ENCODE measurements at regions not wholly inside any gene's neighbourhood (a gene's known extent, or its start where the extent isn't known, plus 50 kb on each side); places are given as distances from the start of the nearest gene placed in this dataset.

DNA sequence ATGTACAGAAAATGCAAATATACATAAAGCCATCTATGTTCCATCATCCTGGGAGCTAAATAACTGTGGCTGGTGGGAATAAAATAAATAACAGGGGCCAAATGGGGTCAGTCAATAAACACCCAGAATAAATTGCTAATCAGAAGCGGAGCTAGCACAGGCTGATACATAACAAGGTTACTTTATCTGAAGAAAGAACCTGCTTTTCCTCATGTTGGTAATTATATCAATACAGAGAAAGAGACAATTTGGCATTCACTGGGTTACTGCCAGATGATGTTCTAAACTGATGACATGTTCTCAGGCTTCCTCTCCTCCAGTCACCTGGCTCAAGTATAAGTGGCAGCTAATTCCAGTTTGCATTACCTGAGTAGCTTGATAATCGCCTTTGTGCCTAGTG, 144.9 kb upstream of the CD180 start:
- Histone ChIP-seq H3K27me3 (no peaks in the 10 kb centered on the region), H3K9me3 (peaks cover 0 to 16% (median 0%) of the 10 kb centered on the region in 11 donors), H3K27ac (no peak overlapping the region), H3K4me3 (no peak overlapping the region), H3K4me1 (no peaks in the 10 kb centered on the region), H3K36me3 (no peaks in the 10 kb centered on the region)
- intact Hi-C loops (cut with DNase I): no loop called here
- ATAC-seq (no peak), DNase-seq (no peak)
- TF ChIP-seq, protein P1, sequence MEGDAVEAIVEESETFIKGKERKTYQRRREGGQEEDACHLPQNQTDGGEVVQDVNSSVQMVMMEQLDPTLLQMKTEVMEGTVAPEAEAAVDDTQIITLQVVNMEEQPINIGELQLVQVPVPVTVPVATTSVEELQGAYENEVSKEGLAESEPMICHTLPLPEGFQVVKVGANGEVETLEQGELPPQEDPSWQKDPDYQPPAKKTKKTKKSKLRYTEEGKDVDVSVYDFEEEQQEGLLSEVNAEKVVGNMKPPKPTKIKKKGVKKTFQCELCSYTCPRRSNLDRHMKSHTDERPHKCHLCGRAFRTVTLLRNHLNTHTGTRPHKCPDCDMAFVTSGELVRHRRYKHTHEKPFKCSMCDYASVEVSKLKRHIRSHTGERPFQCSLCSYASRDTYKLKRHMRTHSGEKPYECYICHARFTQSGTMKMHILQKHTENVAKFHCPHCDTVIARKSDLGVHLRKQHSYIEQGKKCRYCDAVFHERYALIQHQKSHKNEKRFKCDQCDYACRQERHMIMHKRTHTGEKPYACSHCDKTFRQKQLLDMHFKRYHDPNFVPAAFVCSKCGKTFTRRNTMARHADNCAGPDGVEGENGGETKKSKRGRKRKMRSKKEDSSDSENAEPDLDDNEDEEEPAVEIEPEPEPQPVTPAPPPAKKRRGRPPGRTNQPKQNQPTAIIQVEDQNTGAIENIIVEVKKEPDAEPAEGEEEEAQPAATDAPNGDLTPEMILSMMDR (IDR thresholded peaks at IDR 0.05): no peak
- WGBS, 2 donors: 87 to 97% methylated on average over 2 of the region's 2 CpGs

DNA sequence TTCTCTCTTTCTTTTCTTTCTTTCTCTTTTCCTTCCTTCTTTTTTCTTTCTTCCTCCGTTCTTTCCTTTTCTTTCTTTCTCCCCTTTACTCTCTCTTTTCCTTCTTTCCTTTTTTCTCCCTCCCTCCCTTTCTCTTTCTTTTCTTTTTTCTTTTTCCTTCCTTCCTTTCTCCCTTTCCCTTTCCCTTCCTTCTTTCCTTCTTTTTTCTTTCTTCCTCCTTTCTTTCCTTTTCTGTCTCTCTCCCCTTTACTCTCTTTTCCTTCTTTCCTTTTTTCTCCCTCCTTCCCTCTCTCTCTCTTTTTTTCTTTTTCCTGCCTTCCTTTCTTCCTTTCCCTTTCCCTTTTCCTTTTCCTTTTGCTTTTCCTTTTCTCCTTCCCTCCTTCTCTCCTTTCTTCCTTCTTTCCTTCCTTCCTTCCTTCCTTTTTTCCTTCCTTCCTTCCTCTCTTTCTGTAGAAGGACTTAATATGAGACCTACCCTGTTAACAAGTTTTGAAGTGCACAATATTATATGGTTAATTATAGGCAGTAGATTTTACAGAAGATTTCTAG, 142.7 kb upstream of the CD180 start:
- H3K9me3 ChIP-seq: peaks cover 0 to 4% (median 0%) of the 10 kb centered on the region in 11 donors
- WGBS, 2 donors: 90 to 94% methylated on average over 1 of the region's 1 CpG
- no peaks in the 10 kb centered on the region for H3K36me3 ChIP-seq
- ATAC-seq: no peak
- TF ChIP-seq, protein P1 (IDR thresholded peaks at IDR 0.05): no peak
- DNase-seq: no peak
- H3K4me3 ChIP-seq: no peak overlapping the region
- no peak overlapping the region for H3K27ac ChIP-seq
- no peaks in the 10 kb centered on the region for H3K27me3 ChIP-seq
- H3K4me1 ChIP-seq: no peaks in the 10 kb centered on the region
- intact Hi-C loops (cut with DNase I): no loop called here

DNA sequence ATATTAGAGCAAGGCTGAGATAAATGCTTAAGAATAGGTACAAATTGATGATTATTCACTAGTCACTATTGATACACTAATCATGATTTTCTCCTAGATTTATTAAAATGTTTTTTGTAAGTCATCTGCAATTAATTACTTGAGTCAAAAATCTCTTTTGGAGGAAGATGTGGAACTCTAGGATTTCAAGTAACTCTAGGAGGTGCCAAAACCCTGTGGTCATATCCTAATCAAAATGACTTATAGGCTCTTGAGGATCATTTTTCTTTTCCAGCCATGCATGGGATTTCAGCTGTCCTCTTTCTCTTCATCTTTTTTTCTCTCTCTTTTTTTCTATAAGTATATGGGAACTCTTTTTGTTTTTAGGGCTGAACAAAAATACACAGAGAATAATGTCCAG, 141.8 kb upstream of the CD180 start:
- ATAC-seq (no peak), DNase-seq (no peak)
- H3K27me3 ChIP-seq: no peaks in the 10 kb centered on the region
- peaks cover 0 to 4% (median 0%) of the 10 kb centered on the region in 9 donors for H3K4me1 ChIP-seq
- no peak overlapping the region for H3K4me3 ChIP-seq
- no peaks in the 10 kb centered on the region for H3K36me3 ChIP-seq
- TF ChIP-seq, protein P1 (IDR thresholded peaks at IDR 0.05): no peak
- H3K27ac ChIP-seq: no peak overlapping the region
- intact Hi-C loops (cut with DNase I): no loop called here
- H3K9me3 ChIP-seq: no peaks in the 10 kb centered on the region

DNA sequence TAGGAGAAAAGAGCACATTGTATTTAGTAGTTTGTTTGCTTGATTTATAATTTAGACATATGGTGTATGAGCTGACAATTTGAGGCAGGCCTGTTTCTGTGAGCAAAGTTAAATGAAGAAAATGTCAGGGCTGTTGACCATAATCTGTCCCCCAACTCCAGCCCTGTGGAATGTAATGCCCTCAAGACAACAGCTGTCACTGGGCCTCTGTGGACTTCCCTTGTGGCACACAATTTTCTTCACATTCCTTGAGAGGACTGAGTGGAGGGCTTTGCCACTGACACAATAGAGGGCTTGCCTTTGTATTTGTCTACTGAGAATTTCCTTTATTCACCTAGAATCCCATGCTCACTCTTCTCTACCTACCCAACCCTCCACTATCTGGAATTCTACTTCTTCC, 141.2 kb upstream of the CD180 start:
- H3K27me3 ChIP-seq: no peaks in the 10 kb centered on the region
- no peak overlapping the region for H3K27ac ChIP-seq
- H3K9me3 ChIP-seq: peaks cover 0 to 5% (median 0%) of the 10 kb centered on the region in 11 donors
- no peaks in the 10 kb centered on the region for H3K36me3 ChIP-seq
- DNase-seq: no peak
- intact Hi-C loops (cut with DNase I): no loop called here
- no peak for ATAC-seq
- TF ChIP-seq, protein P1 (IDR thresholded peaks at IDR 0.05): no peak
- peaks cover 0 to 5% (median 0%) of the 10 kb centered on the region in 9 donors for H3K4me1 ChIP-seq
- H3K4me3 ChIP-seq: no peak overlapping the region

Measured in heart right ventricle (tissue), 16 donors.